GM12878 (cell line): ENCODE measurements at regions not wholly inside any gene's neighbourhood (a gene's known extent, or its start where the extent isn't known, plus 50 kb on each side); places are given as distances from the start of the nearest gene placed in this dataset.

Source experiments
- CREB1 ChIP-seq: IDR thresholded peaks from 2 replicates; pipeline ENCODE4 v1.6.1; 2012; ENCODE audit warnings: low read depth, mild to moderate bottlenecking, inconsistent platforms
- TF ChIP-seq, protein P1 (sequence below), 3 experiments: IDR thresholded peaks in 2 of 3; conservative IDR thresholded peaks in 1 of 3; 2 replicates each; pipeline ENCODE4 v1.5.1; 2011; ENCODE audit warnings: low read depth in 3 of 3, low read length in 3 of 3, mild to moderate bottlenecking in 3 of 3, control low read depth in 2 of 3, moderate library complexity in 2 of 3, inconsistent platforms in 1 of 3, mixed read lengths in 1 of 3; ENCODE audit not compliant: control insufficient read depth in 2 of 3, insufficient read depth in 1 of 3; ENCODE audit errors: extremely low read depth in 1 of 3

DNA sequence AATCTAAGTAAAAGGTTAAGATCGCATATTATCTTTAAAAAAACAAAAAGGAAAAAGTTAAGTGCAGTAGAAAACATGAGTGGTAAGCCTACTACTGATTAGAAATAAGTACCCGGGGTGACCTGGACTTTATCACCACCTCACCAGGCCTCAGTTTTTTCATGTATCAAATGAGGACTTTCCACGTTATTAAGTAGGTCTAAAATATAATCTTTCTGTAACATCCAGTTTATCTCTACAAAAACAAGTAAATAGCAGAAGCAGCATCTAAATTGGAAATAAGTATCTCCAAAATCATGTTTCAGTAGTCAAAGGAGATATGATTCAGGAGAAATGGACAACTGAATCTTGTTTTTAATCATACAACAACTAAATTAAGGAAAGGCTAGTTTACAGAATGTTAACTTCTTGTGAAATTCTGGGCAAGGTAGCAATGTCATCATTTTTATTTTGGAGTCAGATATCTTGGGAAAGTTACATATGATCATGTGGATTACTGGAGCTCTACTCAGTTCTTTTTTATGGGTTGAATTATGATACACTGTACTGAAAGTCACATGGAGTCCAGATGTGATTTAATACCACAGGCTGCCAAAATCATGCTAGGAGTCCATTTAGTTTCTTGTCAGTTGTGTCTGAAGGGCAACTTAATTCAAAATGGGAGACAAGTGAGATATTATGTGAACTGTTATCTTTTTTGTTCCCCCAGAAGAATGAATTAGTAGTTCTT lies 114.7 kb upstream of the PRL start:
- TF ChIP-seq, protein P1, sequence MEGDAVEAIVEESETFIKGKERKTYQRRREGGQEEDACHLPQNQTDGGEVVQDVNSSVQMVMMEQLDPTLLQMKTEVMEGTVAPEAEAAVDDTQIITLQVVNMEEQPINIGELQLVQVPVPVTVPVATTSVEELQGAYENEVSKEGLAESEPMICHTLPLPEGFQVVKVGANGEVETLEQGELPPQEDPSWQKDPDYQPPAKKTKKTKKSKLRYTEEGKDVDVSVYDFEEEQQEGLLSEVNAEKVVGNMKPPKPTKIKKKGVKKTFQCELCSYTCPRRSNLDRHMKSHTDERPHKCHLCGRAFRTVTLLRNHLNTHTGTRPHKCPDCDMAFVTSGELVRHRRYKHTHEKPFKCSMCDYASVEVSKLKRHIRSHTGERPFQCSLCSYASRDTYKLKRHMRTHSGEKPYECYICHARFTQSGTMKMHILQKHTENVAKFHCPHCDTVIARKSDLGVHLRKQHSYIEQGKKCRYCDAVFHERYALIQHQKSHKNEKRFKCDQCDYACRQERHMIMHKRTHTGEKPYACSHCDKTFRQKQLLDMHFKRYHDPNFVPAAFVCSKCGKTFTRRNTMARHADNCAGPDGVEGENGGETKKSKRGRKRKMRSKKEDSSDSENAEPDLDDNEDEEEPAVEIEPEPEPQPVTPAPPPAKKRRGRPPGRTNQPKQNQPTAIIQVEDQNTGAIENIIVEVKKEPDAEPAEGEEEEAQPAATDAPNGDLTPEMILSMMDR (IDR thresholded peaks at IDR 0.05 in 2 of 3, conservative IDR thresholded peaks at IDR 0.05 in 1 of 3; ENCODE audit: control insufficient read depth in 2 of 3, extremely low read depth in 1 of 3, insufficient read depth in 1 of 3, low read depth in 3 of 3, low read length in 3 of 3) = no peak
- no peak for TF ChIP-seq CREB1
